IMR-90 (cell line): ENCODE measurements at regions not wholly inside any gene's neighbourhood (a gene's known extent, or its start where the extent isn't known, plus 50 kb on each side); places are given as distances from the start of the nearest gene placed in this dataset.

Experiments
- ATAC-seq: fragments of 200-7000 bp; cut with Tn5 transposase; 2 replicates; pipeline ENCODE4 v1.9.1; 2020; ENCODE audit warnings: low read depth, mild to moderate bottlenecking, moderate library complexity
- BruUV-seq: library from RNA; stranded (reverse); fragments of 400-500 nt; replicated peaks from 2 replicates; lab custom pipeline; 2021; lab: Mats Ljungman, UMichigan
- CTCF ChIA-PET: fragments of 300-600 bp; formaldehyde crosslinking; extraction: SDS; loops from one replicate; lab custom pipeline; 2021; ENCODE audit warnings: antibody characterized with exemption; lab: Yijun Ruan, JAX
- POLR2A ChIA-PET: fragments of 300-600 bp; sonication (Branson Sonifier 250); formaldehyde crosslinking; loops from one replicate; lab custom pipeline; 2022; ENCODE audit warnings: antibody characterized with exemption; ENCODE audit not compliant: unreplicated experiment; lab: Charles Lee
- DNase-seq: peaks from one replicate; pipeline ENCODE4 v3.0.0; 2013
- H2AFZ ChIP-seq: replicated peaks from 2 replicates; pipeline ENCODE3; 2013; ENCODE audit warnings: low read length, mild to moderate bottlenecking; ENCODE audit not compliant: poor library complexity
- H2AK5ac ChIP-seq: 2 replicates; pipeline ENCODE4 v1.6.1; 2013; ENCODE audit warnings: low read depth, low read length, inconsistent platforms
- H2AK9ac ChIP-seq: replicated peaks from 2 replicates; pipeline ENCODE3; 2013; ENCODE audit warnings: mild to moderate bottlenecking, low read depth, low read length, moderate library complexity; ENCODE audit not compliant: poor library complexity
- H2BK120ac ChIP-seq: 2 replicates; pipeline ENCODE4 v1.6.1; 2013; ENCODE audit warnings: low read depth, low read length, inconsistent platforms
- H2BK15ac ChIP-seq: 3 replicates; pipeline ENCODE4 v1.6.1; 2013; ENCODE audit warnings: low read depth, low read length, inconsistent platforms
- H2BK20ac ChIP-seq: 2 replicates; pipeline ENCODE4 v1.6.1; 2013; ENCODE audit warnings: low read depth, mild to moderate bottlenecking, inconsistent platforms, low read length, moderate library complexity
- H2BK5ac ChIP-seq: 2 replicates; pipeline ENCODE4 v1.6.1; 2013; ENCODE audit warnings: mild to moderate bottlenecking, low read depth, low read length, inconsistent platforms; ENCODE audit not compliant: poor library complexity, severe bottlenecking
- H3K14ac ChIP-seq: replicated peaks from 2 replicates; pipeline ENCODE4 v1.6.1; 2013; ENCODE audit warnings: low read depth, low read length, inconsistent platforms
- H3K18ac ChIP-seq: 2 replicates; pipeline ENCODE4 v1.6.1; 2013; ENCODE audit warnings: low read depth, low read length, control low read depth
- H3K23ac ChIP-seq: 2 replicates; pipeline ENCODE4 v1.6.1; 2013; ENCODE audit warnings: low read depth, low read length, inconsistent platforms
- H3K27ac ChIP-seq: 2 replicates; pipeline ENCODE4 v1.5.1; 2013; ENCODE audit warnings: mild to moderate bottlenecking, control low read depth, low read length; ENCODE audit not compliant: insufficient read depth
- H3K27me3 ChIP-seq: 2 replicates; pipeline ENCODE4 v1.6.1; 2013; ENCODE audit warnings: low read length; ENCODE audit not compliant: control insufficient read depth, insufficient read depth
- H3K36me3 ChIP-seq: 2 replicates; pipeline ENCODE4 v1.6.1; 2013; ENCODE audit warnings: low read length, mixed read lengths; ENCODE audit not compliant: control insufficient read depth, insufficient read depth
- H3K4ac ChIP-seq: 2 replicates; pipeline ENCODE4 v1.6.1; 2013; ENCODE audit warnings: low read depth, low read length, inconsistent platforms
- H3K4me1 ChIP-seq: 2 replicates; pipeline ENCODE4 v1.6.1; 2013; ENCODE audit warnings: low read length, mixed read lengths; ENCODE audit not compliant: control insufficient read depth, insufficient read depth
- H3K4me2 ChIP-seq: 2 replicates; pipeline ENCODE4 v1.6.1; 2013; ENCODE audit warnings: low read depth, mild to moderate bottlenecking, control low read depth, low read length, moderate library complexity
- H3K4me3 ChIP-seq: 2 replicates; pipeline ENCODE4 v1.5.1; 2013; ENCODE audit warnings: low read depth, mild to moderate bottlenecking, control low read depth, low read length, moderate library complexity; ENCODE audit not compliant: insufficient read depth
- H3K56ac ChIP-seq: 2 replicates; pipeline ENCODE4 v1.6.1; 2013; ENCODE audit warnings: low read length, inconsistent platforms; ENCODE audit not compliant: insufficient read depth; ENCODE audit errors: extremely low read depth
- H3K79me1 ChIP-seq, 2 experiments: 2 replicates each; pipeline ENCODE4 v1.6.1; 2013; ENCODE audit warnings: low read length in 2 of 2, inconsistent platforms in 1 of 2, low read depth in 1 of 2
- H3K9ac ChIP-seq: 2 replicates; pipeline ENCODE4 v1.6.1; 2013; ENCODE audit warnings: low read depth, low read length, control low read depth
- H3K9me1 ChIP-seq: 2 replicates; pipeline ENCODE4 v1.6.1; 2013; ENCODE audit warnings: low read length, inconsistent platforms; ENCODE audit not compliant: insufficient read depth
- H3K9me3 ChIP-seq: 2 replicates; pipeline ENCODE4 v1.6.1; 2013; ENCODE audit warnings: low read length; ENCODE audit not compliant: control insufficient read depth, insufficient read depth
- H4K20me1 ChIP-seq: 2 replicates; pipeline ENCODE4 v1.6.1; 2013; ENCODE audit warnings: low read length, inconsistent platforms; ENCODE audit not compliant: insufficient read depth
- H4K5ac ChIP-seq: 2 replicates; pipeline ENCODE4 v1.6.1; 2013; ENCODE audit warnings: mild to moderate bottlenecking, low read depth, low read length, control low read depth
- H4K8ac ChIP-seq, 2 experiments: 2 replicates each; pipeline ENCODE4 v1.6.1; 2013; ENCODE audit warnings: low read depth in 2 of 2, low read length in 2 of 2, control low read depth in 1 of 2, inconsistent platforms in 1 of 2
- H4K91ac ChIP-seq: 2 replicates; pipeline ENCODE4 v1.6.1; 2013; ENCODE audit warnings: low read depth, low read length, inconsistent platforms; ENCODE audit not compliant: insufficient read depth
- BHLHE40 ChIP-seq: fragments of 150-350 bp; IDR thresholded peaks from 2 replicates; pipeline ENCODE4 v1.6.1; 2016; ENCODE audit warnings: mild to moderate bottlenecking, low read depth, low read length
- CEBPB ChIP-seq: IDR thresholded peaks from 2 replicates; pipeline ENCODE4 v1.6.1; 2012; ENCODE audit warnings: low read depth, low read length, improper control_type of control experiment
- ELK1 ChIP-seq: fragments of 150-350 bp; IDR thresholded peaks from 2 replicates; pipeline ENCODE4 v1.6.1; 2016; ENCODE audit warnings: low read depth, mild to moderate bottlenecking, low read length, moderate library complexity, borderline replicate concordance
- FOS ChIP-seq: fragments of 150-350 bp; IDR thresholded peaks from 2 replicates; pipeline ENCODE4 v1.6.1; 2016; ENCODE audit warnings: low read depth, low read length
- MAZ ChIP-seq: IDR thresholded peaks from 2 replicates; pipeline ENCODE4 v1.6.1; 2012; ENCODE audit warnings: low read depth, mild to moderate bottlenecking, low read length, improper control_type of control experiment, moderate library complexity, borderline replicate concordance
- MXI1 ChIP-seq: IDR thresholded peaks from 2 replicates; pipeline ENCODE4 v1.6.1; 2012; ENCODE audit warnings: low read depth, mild to moderate bottlenecking, low read length, moderate library complexity, borderline replicate concordance
- NFE2L2 ChIP-seq: fragments of 150-350 bp; IDR thresholded peaks from 2 replicates; pipeline ENCODE4 v1.6.1; 2016; ENCODE audit warnings: low read depth, mild to moderate bottlenecking, low read length
- POLR2A ChIP-seq: IDR thresholded peaks from 2 replicates; pipeline ENCODE4 v1.6.1; 2012; ENCODE audit warnings: mild to moderate bottlenecking, low read depth, low read length
- RCOR1 ChIP-seq: IDR thresholded peaks from 2 replicates; pipeline ENCODE4 v1.6.1; 2012; ENCODE audit warnings: mild to moderate bottlenecking, low read length, improper control_type of control experiment; ENCODE audit not compliant: insufficient replicate concordance
- RFX5 ChIP-seq: IDR thresholded peaks from 2 replicates; pipeline ENCODE4 v1.8.0; 2012; ENCODE audit warnings: low read depth, mild to moderate bottlenecking, low read length, moderate library complexity
- SMC3 ChIP-seq: fragments of 150-350 bp; IDR thresholded peaks from 2 replicates; pipeline ENCODE4 v1.6.1; 2016; ENCODE audit warnings: low read depth, mild to moderate bottlenecking, antibody characterized with exemption, low read length, moderate library complexity
- dilution Hi-C: fragments of 300-500 bp; cut with HindIII; formaldehyde crosslinking; loops from one replicate; pipeline ENCODE4 v1.14.3; 2018; ENCODE audit warnings: low sequenced_read_pairs; ENCODE audit not compliant: unreplicated experiment
- in situ Hi-C: fragments of 300-500 bp; cut with MboI; formaldehyde crosslinking; loops from 3 replicates; pipeline ENCODE4 v1.14.3; 2019; ENCODE audit warnings: low sequenced_read_pairs, inconsistent platforms, mixed read lengths
- intact Hi-C: fragments of 100-400 bp; cut with micrococcal nuclease; formaldehyde crosslinking; loops from 2 replicates; pipeline ENCODE4 v1.10.0; 2022
- TF ChIP-seq, protein P1 (sequence below): fragments of 150-350 bp; IDR thresholded peaks from 2 replicates; pipeline ENCODE4 v1.6.1; 2017; ENCODE audit warnings: mild to moderate bottlenecking, antibody characterized with exemption, low read length, low read depth
- TF ChIP-seq, protein P2 (sequence below): conservative IDR thresholded peaks from 2 replicates; pipeline ENCODE4 v1.5.1; 2012; ENCODE audit warnings: mild to moderate bottlenecking, low read depth, low read length, improper control_type of control experiment

GRCh38 chr12:87201598-87201997 lies 827.6 kb downstream of the C12orf50 start:
- ChIA-PET POLR2A (no interaction called here), CTCF (no interaction called here)
- no peak overlapping the region for H2AK9ac ChIP-seq
- H4K20me1 ChIP-seq = no peaks in the 10 kb centered on the region
- no peak overlapping the region for H3K9ac ChIP-seq
- BruUV-seq = no TSS peak
- H3K36me3 ChIP-seq = no peaks in the 10 kb centered on the region
- no peak overlapping the region for H3K4ac ChIP-seq
- no peak overlapping the region for H3K18ac ChIP-seq
- H3K4me3 ChIP-seq = no peak overlapping the region
- H4K91ac ChIP-seq = no peak overlapping the region
- dilution Hi-C loops = no loop called here
- H2BK15ac ChIP-seq = no peak overlapping the region
- H2AFZ ChIP-seq = no peak overlapping the region
- intact Hi-C loops = no loop called here
- no peak overlapping the region for H2BK20ac ChIP-seq
- DNase-seq (no peak), ATAC-seq (no peak)
- H3K14ac ChIP-seq = no peak overlapping the region
- H3K9me3 ChIP-seq = no peaks in the 10 kb centered on the region
- H3K27me3 ChIP-seq = no peaks in the 10 kb centered on the region
- H4K8ac ChIP-seq = no peak overlapping the region
- H2BK120ac ChIP-seq = no peak overlapping the region
- H4K5ac ChIP-seq = no peak overlapping the region
- no peaks in the 10 kb centered on the region for H3K9me1 ChIP-seq
- H3K23ac ChIP-seq = no peak overlapping the region
- no peak overlapping the region for H2BK5ac ChIP-seq
- no peak overlapping the region for H3K56ac ChIP-seq
- in situ Hi-C loops = no loop called here
- no peak overlapping the region for H2AK5ac ChIP-seq
- H3K27ac ChIP-seq = no peak overlapping the region
- no peak overlapping the region for H3K4me2 ChIP-seq
- TF ChIP-seq MAZ = no peak
- no peak for TF ChIP-seq FOS
- no peak for TF ChIP-seq NFE2L2
- TF ChIP-seq, protein P1, sequence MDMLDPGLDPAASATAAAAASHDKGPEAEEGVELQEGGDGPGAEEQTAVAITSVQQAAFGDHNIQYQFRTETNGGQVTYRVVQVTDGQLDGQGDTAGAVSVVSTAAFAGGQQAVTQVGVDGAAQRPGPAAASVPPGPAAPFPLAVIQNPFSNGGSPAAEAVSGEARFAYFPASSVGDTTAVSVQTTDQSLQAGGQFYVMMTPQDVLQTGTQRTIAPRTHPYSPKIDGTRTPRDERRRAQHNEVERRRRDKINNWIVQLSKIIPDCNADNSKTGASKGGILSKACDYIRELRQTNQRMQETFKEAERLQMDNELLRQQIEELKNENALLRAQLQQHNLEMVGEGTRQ = no peak
- no peak for TF ChIP-seq ELK1
- TF ChIP-seq, protein P2, sequence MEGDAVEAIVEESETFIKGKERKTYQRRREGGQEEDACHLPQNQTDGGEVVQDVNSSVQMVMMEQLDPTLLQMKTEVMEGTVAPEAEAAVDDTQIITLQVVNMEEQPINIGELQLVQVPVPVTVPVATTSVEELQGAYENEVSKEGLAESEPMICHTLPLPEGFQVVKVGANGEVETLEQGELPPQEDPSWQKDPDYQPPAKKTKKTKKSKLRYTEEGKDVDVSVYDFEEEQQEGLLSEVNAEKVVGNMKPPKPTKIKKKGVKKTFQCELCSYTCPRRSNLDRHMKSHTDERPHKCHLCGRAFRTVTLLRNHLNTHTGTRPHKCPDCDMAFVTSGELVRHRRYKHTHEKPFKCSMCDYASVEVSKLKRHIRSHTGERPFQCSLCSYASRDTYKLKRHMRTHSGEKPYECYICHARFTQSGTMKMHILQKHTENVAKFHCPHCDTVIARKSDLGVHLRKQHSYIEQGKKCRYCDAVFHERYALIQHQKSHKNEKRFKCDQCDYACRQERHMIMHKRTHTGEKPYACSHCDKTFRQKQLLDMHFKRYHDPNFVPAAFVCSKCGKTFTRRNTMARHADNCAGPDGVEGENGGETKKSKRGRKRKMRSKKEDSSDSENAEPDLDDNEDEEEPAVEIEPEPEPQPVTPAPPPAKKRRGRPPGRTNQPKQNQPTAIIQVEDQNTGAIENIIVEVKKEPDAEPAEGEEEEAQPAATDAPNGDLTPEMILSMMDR = no peak
- TF ChIP-seq POLR2A = no peak
- TF ChIP-seq SMC3 = no peak
- no peak for TF ChIP-seq CEBPB
- TF ChIP-seq RFX5 = no peak
- no peak for TF ChIP-seq MXI1
- no peak for TF ChIP-seq RCOR1
- no peak for TF ChIP-seq BHLHE40
- H3K79me1 ChIP-seq = no peaks in the 10 kb centered on the region
- H3K4me1 ChIP-seq = no peaks in the 10 kb centered on the region
